Glomerular visceral epithelial cell (primary cell): ENCODE measurements at regions not wholly inside any gene's neighbourhood (a gene's known extent, or its start where the extent isn't known, plus 50 kb on each side); places are given as distances from the start of the nearest gene placed in this dataset.

Source experiments
- DNase-seq: peaks from one replicate; pipeline ENCODE4 v3.0.0-alpha.2; 2016; ENCODE audit errors: extremely low spot score

DNA sequence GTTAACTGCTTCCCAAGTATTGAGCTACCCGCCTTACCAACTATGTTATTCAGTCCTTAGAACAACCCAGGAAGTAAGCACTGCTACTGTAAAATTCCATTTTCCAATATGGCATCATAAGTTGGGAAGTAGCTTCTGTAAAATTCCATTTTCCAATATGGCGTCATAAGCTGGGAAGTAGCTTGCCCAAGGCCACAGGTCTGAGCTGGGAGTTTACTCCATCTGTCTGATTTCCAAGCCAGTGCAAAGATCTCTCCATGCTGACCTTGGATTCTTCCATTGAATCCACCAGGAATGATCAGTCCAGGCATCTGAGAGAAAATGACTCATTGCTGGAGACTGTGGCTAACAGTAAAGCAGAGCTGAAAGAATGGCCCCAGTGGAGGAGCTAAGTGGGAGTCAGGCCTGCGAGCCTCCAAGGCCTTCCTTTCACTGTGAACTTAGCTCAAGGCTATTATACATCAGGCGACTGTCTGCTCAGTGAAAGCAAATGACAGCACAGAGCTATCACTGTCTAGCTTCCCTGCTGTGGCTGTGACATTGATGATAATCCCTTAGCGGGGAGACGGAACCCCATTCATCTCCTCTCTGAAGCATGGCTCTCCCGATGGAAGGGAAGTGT, 430.4 kb downstream of the HAPSTR1 start:
- DNase-seq, result no peak

DNA sequence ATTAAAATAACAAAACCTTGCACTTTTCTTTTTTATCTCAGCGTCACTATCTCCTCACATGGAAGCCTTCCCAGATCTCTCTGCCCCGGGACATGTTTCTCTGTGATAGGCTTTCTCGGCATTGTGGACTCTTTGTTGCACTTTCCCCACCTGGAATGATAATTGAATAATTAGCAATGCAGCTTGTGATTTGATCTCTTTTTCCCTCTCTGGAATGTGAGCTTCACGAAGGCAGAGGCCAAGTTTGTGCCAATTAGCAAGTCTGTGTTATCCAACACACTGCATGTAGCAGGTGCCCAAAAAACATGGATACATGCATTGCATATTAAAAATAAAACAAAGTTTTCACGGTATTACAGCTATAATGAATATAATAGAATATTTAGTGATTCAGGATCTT, 431.2 kb downstream of the HAPSTR1 start:
- DNase-seq, result no peak

DNA sequence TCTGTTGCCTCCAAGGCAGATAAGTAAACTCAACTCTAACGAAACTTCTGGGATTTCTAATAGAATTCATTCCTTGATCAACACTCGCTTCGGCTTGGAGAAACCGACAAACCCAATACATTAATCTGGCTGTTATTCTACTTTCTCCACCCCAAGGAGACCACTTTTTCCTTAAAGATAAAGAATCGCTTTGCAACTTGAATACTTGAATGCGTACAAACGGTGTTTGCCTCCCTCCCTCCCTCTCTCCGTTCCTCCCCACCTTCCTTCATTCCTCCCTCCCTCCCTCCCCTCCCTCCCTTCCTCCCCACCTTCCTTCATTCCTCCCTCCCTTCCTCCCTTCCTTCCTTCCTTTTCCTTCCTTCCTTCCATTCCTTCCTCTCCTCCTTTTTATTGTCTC, 432.6 kb downstream of the HAPSTR1 start:
- DNase-seq, result no peak

DNA sequence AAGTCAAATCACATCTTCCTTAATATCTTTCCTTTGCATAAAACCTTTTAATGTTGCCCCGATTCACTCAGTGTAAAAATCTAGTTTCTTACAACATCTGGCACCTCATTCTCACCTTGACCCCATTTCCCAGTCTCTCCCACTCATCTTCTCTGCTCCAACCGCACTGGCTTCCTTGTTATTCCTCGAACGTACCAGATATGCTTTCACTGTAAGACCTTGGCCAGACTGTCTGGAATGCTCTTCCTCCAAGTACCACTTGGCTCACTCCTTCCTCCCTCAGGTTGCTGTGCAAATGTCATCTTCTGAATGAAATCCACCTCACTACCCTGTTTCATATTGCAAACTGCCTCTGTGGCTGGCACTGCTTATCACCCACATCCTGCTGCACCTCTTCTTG, 433.6 kb downstream of the HAPSTR1 start:
- no peak for DNase-seq

DNA sequence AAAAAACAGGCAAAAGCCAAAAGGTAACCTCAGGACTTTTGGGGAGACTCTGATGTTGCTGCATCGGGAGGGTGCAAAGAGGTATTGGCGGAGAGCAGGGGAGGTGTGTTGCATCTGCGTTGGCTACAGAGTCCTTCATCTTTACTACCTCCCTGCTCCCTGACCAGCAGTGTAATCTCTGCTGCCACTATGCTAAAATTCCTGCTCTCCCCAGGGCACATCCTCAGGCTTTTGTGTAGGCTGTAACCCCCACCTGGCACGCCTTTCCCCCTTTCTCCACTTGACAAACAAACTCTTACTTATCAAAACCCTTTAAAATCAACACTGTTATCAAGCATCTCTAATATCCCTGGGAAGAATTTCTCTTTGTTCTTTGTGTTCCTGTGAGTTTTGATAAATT, 435.3 kb downstream of the HAPSTR1 start:
- DNase-seq, result no peak

DNA sequence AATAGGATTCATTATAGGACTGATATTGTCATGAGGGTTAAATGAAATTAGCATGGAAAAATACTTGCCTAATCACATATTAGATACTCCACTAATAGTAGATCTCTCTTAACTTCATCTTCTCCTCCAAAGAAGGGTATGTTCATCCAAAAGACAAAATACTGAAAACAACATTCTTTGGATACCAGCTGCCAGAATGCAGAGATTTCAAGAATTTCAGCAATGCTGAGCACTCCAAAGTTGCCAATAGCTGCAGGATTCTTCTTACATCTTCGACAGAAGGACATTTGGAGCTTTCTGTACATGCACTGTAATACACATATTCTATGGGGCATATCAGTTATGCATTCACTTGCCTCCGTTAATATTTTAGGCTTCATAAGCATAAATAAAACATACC, 436.5 kb downstream of the HAPSTR1 start:
- no peak for DNase-seq

DNA sequence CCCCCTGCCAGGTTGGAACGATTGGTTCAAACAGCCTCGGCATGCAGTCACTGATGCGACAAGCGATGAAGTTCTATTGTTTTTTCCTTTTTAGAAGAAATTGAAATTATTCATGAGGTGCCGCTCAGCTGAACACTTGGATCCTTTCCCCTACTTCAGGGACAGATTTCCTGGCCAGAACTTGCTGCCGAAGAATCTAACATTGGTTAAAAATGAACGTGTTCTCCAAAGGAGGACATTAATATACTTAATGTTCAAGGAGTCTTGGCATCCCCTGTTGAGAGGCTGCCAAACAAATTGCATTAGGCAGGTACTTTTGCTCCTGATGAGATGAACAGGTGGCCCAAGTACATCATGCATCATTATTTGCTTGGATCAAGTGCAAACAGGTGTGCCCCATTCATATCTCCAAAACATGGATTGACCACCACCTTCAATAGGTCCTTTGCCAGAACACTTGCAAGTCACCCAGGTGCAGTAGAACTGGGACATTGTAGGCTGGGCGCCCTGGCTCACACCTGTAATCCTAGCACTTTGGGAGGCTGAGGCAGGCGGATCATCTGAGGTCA, 437.2 kb downstream of the HAPSTR1 start:
- no peak for DNase-seq

DNA sequence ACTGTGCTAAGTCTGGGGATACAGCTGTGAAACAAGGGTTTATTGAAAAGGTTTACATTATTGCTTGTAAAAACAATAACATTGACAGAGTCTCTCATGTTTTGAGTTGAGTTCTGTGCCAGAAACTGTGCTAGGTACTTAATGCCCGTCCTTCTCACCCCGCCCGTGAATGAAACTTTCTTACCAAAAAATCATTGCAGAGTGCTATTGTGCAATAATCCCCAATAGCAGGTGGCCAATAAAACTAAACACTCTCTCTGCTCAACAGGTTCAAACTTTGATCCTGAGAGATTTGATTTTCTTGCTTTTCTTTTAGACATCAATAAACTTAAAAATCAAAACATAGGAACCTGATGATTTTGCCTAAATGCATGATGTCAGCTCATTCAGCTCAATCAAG, 441.6 kb downstream of the HAPSTR1 start:
- DNase-seq, result no peak

DNA sequence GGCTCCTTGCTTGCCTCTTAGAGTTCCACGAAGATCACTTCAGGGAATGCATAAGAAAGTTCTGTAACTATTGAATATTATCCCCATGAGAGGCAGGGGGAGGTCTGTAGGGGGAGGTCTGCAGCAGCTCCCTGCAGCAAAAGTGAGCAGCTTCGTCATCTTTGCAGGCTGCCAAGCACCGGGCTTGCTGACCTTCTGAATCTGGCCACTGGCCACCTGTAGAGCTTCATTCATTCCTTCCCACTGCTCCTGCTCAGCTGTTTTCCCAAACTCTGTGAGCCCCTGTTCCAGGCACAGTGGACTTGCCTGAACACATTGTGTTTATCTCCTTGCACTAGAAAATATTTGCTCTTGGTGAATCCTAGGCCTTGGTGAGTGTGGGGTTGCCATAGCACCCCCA, 443.3 kb downstream of the HAPSTR1 start:
- no peak for DNase-seq

DNA sequence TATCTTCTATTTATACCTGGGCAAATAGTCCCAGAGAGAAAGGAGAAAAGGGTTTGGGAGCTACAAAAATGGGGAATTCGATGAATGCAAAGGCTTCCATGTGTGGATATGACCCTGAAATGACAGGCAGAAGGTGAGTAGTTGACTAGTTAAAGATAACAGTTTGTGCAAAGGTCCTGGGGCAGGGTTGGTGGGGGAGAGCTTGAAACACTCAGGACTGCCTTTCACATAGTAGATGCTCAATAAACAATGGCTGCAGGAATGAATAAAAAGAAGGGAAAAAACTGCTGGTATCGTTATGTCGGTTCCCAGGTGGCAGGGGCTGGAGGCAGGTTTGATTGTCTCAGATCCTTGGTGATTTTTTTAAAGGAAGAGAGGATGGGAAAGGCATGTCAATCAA, 445.5 kb downstream of the HAPSTR1 start:
- DNase-seq, result no peak

DNA sequence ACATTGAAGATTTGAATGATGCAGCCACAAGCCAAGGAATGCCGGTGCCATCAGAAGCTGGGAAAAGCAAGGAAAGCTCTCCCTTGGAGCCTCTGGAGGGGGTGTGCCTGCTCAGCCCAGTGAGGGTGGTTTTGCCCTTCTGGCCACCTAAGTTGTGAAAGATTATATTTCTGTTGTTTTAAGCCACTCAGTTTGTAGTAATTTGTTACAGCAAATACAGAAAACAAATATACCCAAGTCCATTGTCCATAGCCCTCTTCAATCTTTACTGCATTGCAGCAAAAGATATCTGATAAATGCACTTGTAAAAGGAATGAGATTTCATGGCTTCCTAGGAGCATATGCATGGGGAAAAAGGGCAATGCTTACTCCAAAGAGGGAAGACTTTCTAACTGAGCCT, 447.9 kb downstream of the HAPSTR1 start:
- DNase-seq, result no peak

DNA sequence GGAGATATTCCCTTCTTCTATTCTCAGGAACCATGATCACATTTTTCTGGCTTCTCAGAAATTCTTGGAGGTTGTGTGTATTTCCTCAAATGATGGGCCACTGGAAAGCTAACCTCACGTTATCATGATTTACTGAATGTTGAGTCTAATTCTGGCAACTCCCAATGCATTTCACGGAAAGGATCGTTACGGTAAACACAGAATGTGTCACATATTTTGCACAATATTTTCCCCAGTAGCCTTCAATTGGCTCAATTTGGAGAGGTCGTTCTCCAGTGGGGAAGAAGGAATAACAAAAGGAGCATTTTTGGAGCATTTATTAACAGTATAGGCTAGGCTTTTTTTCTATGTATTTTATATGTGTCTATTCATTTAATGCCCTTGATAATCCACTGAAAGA, 450.3 kb downstream of the HAPSTR1 start:
- no peak for DNase-seq

DNA sequence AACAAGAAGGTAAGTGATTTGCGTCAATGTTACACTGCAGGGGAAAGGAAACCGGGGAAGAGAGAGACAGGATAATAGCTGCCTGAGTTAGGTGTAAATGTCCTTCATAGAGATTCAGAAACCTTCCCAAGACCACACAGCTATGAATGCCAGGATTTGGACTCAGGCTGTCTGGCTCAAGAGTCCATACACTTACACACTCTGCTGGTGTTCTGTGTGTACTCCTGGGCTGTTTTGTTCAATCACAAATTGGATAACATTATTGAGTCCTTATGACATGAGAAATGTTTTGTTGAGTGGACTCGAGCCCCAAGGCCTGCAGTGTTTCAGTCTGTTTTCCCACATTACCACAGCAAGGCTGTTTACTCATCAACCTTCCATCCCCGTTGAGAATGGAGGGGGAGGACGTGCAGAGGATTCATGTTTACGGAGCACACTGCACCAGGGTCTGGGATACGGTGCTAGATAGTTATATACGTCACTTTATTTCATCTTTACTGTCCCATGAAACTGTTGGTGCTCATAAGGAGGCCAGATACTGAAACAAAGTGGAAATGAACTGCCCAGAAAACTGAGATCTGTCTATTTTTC, 450.8 kb downstream of the HAPSTR1 start:
- no peak for DNase-seq

DNA sequence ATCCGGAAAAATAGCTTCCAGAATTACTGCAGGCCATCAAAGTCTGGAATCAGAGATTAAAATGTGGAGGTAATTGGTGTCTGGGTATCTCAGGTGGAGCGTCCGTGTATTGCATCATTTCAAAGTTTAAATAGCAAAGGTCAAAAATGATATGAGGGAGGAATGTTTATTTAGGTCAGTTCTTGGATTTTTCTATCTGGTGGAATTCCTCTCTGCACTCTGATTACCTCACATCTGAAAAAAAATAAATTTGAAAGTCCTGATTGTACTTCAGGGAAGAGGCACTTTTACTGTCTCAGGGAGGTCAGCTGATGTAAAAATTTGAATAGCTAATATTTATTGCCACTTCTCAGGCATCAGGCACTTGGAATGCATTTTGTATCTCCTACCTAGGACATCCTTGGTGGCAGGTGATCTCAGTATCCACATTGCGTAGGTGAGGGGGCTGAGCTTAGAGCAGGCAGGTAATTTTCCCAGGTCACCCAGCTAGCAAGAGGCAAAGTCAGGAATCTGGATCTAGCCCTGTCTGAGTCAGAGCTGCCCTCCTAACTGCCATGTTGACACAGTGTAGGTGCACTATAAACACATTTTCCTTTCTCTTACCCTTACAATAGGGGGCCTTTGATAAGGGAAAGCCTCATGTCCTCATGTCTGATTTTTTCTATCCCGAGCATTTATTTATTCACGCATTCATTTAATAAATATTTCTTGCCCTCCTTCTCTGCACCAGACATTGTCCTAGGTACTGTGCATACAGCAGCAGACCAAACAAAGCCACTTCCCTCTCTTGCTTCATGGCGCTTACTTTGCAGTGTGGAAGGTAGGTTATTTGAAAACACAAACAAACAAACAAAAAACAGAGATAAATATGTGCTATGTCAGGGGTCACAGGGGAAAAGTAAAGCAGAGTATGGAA, 454.3 kb downstream of the HAPSTR1 start:
- no peak for DNase-seq

DNA sequence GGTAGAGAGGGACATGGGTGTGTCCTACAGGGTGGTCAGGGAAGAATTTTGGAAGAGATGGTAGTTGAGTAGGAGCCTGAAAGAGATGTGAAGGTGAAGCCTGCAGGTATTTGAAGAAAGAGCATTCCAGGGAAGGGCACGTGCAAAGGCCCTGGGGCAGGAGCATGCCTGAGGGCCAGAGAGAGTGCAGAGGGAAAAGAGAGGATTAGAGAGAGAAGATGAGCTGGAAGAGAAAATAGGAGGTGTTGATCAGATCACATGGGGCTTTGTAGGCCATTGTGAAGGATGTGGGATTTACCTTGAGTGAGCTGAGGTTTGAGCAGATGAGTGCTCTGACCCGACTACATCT, 455.0 kb downstream of the HAPSTR1 start:
- no peak for DNase-seq

DNA sequence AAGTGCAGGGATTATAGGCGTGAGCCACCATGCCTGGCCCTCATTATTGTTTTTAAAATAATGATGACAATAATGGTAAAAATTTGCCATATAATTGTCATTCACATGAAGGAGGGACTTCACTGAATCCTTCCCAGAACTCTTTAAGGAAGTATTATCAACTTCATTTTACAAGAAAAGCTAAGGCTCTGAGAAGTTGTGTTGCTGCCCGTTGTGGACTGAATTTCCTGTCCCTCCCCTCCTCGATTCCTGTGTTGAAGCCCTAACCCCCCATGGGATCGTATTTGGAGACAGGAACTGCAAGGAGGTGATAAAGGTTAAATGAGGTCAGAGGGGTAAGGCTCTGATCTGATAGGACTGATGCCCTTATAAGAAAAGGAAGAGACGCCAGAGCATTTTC, 458.0 kb downstream of the HAPSTR1 start:
- DNase-seq, result no peak

DNA sequence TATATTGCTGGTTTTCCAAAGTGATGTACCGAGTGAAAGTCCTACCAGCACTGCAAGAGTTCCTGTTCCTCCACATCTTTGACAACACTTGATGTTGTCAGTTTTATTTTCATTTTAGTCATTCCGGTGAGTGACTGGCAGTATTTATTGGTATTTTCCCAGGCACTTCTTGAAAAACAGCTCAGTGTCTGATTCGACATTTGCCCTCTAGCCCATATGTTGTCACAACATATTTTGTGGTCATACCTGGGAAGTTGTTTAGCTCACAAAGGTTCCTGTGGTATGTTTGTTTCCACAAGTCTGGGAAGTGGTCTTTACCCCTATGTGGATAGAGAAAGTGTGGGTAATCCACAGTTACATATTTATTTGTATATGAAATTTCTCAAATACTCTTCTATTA, 463.6 kb downstream of the HAPSTR1 start:
- no peak for DNase-seq

DNA sequence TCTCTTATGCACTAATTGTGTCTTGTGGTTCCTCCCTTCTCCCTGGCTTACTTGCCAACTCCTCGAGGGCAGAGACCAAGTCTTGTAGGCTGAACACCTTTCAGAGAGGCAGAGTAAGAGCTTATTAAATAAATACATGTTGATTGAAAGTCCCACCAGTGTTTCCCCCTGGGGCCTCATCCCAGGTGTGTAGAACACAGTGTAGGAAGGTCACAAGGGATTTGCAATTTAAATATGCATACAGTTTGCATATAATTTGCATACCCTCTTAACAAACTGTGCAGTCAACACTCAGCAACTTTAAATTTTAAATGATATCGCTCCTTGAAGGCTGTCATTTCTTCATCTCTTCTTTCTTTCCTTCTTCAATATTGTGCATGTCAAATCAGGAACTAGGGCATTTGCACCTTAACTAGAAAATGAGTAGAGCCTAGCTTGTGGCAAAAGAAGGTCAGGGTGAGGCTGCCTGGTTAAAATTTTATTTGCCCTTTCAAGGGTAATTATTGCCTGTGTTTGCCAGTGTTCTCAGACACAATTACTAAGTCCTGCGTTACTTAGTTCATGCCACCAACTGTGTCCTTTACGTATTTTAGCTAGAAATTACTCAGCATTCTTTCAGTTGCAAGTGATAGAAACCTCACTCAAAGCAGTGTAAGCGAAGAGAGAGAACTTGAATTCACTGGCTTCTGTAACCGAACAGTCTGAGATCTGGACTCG, 465.7 kb downstream of the HAPSTR1 start:
- no peak for DNase-seq

DNA sequence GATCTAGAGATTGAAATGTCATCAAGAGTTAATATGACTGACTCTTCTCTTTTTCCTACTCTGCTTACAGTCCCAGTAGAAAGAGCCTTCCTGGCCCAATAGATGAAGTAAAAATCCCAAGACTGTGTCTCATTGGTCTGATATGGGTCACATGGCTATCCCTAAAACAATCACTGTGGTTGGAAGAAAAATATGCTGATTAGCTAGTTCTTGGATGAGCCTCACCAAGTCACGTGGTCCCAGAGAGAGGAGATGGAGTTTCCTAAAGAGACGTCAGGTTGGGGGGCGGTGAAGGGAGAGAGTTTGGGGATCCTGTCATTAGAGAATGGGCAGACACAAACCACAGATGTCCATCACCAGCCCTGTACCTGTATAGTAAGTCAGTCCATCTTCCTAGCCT, 466.3 kb downstream of the HAPSTR1 start:
- no peak for DNase-seq

DNA sequence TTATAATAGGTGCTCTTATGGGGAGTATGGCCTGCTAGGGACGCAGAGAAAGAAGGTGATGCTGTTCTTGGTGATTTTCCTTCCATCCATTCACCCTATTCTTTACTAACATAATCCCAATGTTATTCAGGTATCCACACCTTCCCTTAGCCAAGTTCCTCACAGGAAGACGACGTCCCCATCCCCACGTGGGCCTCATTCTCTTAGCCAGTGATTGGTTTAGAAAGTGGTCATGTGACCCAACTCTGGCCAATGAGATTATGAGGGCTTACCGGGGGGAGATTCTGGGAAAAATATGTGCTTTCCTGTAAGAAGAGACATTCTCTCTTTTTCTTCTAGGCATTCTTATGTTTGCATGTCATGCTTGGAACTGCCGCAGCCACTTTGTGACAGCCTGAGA, 474.7 kb downstream of the HAPSTR1 start:
- no peak for DNase-seq

DNA sequence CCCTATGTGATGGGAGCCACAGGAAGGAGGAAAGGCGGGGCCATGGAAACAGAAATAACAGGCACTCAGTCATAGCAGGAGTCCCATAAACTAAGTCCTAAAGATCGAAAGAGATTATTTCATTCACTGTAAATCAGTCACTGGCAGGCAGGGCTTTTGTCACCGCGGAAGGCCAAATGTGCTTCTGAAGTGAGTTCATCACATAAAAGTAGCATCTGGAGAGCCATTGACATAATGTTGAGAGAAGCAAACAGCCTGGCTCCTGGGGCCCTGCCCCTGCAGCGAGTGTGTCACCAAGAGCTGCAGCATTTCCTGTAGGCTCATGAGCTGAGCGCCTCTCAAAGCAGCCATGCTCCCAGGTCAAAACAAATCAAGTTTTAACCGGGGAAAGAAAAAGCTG, 476.2 kb downstream of the HAPSTR1 start:
- DNase-seq, result no peak

DNA sequence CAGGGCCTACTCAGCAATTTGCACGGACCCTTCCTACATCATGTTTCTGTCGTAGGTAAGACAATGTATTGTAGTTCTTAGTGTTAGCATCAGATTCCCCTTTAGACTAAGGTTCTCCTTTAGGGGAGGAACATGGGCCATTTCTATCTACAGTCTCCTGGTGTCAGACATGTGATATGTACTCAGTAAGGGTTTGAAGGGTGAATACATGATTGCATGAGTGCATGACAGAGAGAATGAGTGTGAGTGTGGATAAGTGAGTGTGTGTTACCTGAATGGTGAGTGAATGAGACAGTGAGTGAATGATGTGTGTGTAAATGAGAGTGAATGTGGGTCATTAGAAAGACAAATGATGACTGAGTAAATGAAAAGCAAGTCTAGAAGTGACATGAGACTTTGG, 476.8 kb downstream of the HAPSTR1 start:
- DNase-seq, result no peak
